NCI-H146 (cell line): ENCODE measurements at regions not wholly inside any gene's neighbourhood (a gene's known extent, or its start where the extent isn't known, plus 50 kb on each side); places are given as distances from the start of the nearest gene placed in this dataset.

Experiments used
- DNase-seq: peaks from one replicate; lab custom pipeline; 2025; lab: John Stamatoyannopoulos, UW

GRCh38 chr6:148164645-148165044 lies 178.0 kb upstream of the SASH1 start:
- DNase-seq: peak; percentile 27

GRCh38 chr6:148166339-148166968 lies 176.2 kb upstream of the SASH1 start:
- DNase-seq: peak; percentile 90

GRCh38 chr6:148169706-148170105 lies 172.9 kb upstream of the SASH1 start:
- DNase-seq: peak; percentile 74

GRCh38 chr6:148170286-148170685 lies 172.4 kb upstream of the SASH1 start:
- DNase-seq: no peak

GRCh38 chr6:148173548-148173947 lies 169.1 kb upstream of the SASH1 start:
- no peak for DNase-seq

- DNase-seq: peak; percentile 67
Observed at GRCh38 chr6:148175550-148176188, 167.0 kb upstream of the SASH1 start.

GRCh38 chr6:148177589-148178233 lies 164.9 kb upstream of the SASH1 start:
- peak; percentile 25 for DNase-seq

- peak; percentile 50 for DNase-seq
Observed at GRCh38 chr6:148179786-148180185, 162.9 kb upstream of the SASH1 start.

GRCh38 chr6:148182378-148182777 lies 160.3 kb upstream of the SASH1 start:
- no peak for DNase-seq

GRCh38 chr6:148183776-148184175 lies 158.9 kb upstream of the SASH1 start:
- no peak for DNase-seq

- DNase-seq: no peak
Observed at GRCh38 chr6:148186916-148187315, 155.7 kb upstream of the SASH1 start.

- no peak for DNase-seq
Observed at GRCh38 chr6:148192310-148192709, 150.3 kb upstream of the SASH1 start.

- no peak for DNase-seq
Observed at GRCh38 chr6:148193063-148193680, 149.5 kb upstream of the SASH1 start.

- DNase-seq: peak; percentile 50
Observed at GRCh38 chr6:148195511-148195910, 147.1 kb upstream of the SASH1 start.

GRCh38 chr6:148199584-148199983 lies 143.1 kb upstream of the SASH1 start:
- no peak for DNase-seq

GRCh38 chr6:148200293-148200692 lies 142.3 kb upstream of the SASH1 start:
- peak; percentile 96 for DNase-seq

GRCh38 chr6:148200781-148201180 lies 141.9 kb upstream of the SASH1 start:
- DNase-seq: no peak

- DNase-seq: no peak
Observed at GRCh38 chr6:148203281-148203925, 139.2 kb upstream of the SASH1 start.

GRCh38 chr6:148203970-148204369 lies 138.7 kb upstream of the SASH1 start:
- no peak for DNase-seq

- no peak for DNase-seq
Observed at GRCh38 chr6:148208298-148208697, 134.3 kb upstream of the SASH1 start.

- no peak for DNase-seq
Observed at GRCh38 chr6:148211777-148212324, 130.8 kb upstream of the SASH1 start.

GRCh38 chr6:148212366-148212765 lies 130.3 kb upstream of the SASH1 start:
- DNase-seq: no peak
